ENCODE measurements at regions not wholly inside any gene's neighbourhood (a gene's known extent, or its start where the extent isn't known, plus 50 kb on each side); places are given as distances from the start of the nearest gene placed in this dataset.

- peaks cover 0 to 3% of the 10 kb centered on the region in 2 donors for H3K4me1 ChIP-seq (ENCODE audit: control insufficient read depth in 2 of 2, insufficient read depth in 2 of 2, low read length in 1 of 2)
- no peak overlapping the region for H3K4me3 ChIP-seq (ENCODE audit: low read depth in 1 of 2, low read length in 2 of 2)
- no peaks in the 10 kb centered on the region for H3K9me3 ChIP-seq (ENCODE audit: control insufficient read depth in 2 of 2, insufficient read depth in 1 of 2, low read depth in 1 of 2, low read length in 1 of 2)
- H3K27me3 ChIP-seq (ENCODE audit: control insufficient read depth in 1 of 2, insufficient read depth in 2 of 2, low read length in 2 of 2), result no peaks in the 10 kb centered on the region
- no peaks in the 10 kb centered on the region for H3K36me3 ChIP-seq (ENCODE audit: control insufficient read depth in 2 of 2, insufficient read depth in 2 of 2, low read length in 1 of 2)
- H3K27ac ChIP-seq (ENCODE audit: low read depth in 2 of 2, low read length in 1 of 2), result no peak overlapping the region
- WGBS, 2 donors, result 30 to 53% methylated on average over 8 of the region's 8 CpGs
Measured at GRCh38 chr2:160703648-160704585, 210.3 kb upstream of the RBMS1 start.

- Histone ChIP-seq H3K4me1 (ENCODE audit: control insufficient read depth in 2 of 2, insufficient read depth in 2 of 2, low read length in 1 of 2) (no peaks in the 10 kb centered on the region), H3K27ac (ENCODE audit: low read depth in 2 of 2, low read length in 1 of 2) (no peak overlapping the region), H3K9me3 (ENCODE audit: control insufficient read depth in 2 of 2, insufficient read depth in 1 of 2, low read depth in 1 of 2, low read length in 1 of 2) (no peaks in the 10 kb centered on the region), H3K27me3 (ENCODE audit: control insufficient read depth in 1 of 2, insufficient read depth in 2 of 2, low read length in 2 of 2) (no peaks in the 10 kb centered on the region), H3K36me3 (ENCODE audit: control insufficient read depth in 2 of 2, insufficient read depth in 2 of 2, low read length in 1 of 2) (no peaks in the 10 kb centered on the region), H3K4me3 (ENCODE audit: low read depth in 1 of 2, low read length in 2 of 2) (no peak overlapping the region)
- 95 to 98% methylated on average over 2 of the region's 2 CpGs for WGBS, 2 donors
Measured at GRCh38 chr2:160715428-160715827, 221.8 kb upstream of the RBMS1 start.

- no peaks in the 10 kb centered on the region for H3K36me3 ChIP-seq (ENCODE audit: control insufficient read depth in 2 of 2, insufficient read depth in 2 of 2, low read length in 1 of 2)
- 64 to 71% methylated on average over 3 of the region's 3 CpGs for WGBS, 2 donors
Measured at GRCh38 chr2:160719116-160719515, 225.5 kb upstream of the RBMS1 start.

GRCh38 chr2:160720098-160720497 is 226.5 kb upstream of the RBMS1 start:
- Histone ChIP-seq H3K36me3 (ENCODE audit: control insufficient read depth in 2 of 2, insufficient read depth in 2 of 2, low read length in 1 of 2) (no peaks in the 10 kb centered on the region), H3K4me3 (ENCODE audit: low read depth in 1 of 2, low read length in 2 of 2) (no peak overlapping the region), H3K27me3 (ENCODE audit: control insufficient read depth in 1 of 2, insufficient read depth in 2 of 2, low read length in 2 of 2) (no peaks in the 10 kb centered on the region), H3K27ac (ENCODE audit: low read depth in 2 of 2, low read length in 1 of 2) (no peak overlapping the region), H3K4me1 (ENCODE audit: control insufficient read depth in 2 of 2, insufficient read depth in 2 of 2, low read length in 1 of 2) (no peaks in the 10 kb centered on the region), H3K9me3 (ENCODE audit: control insufficient read depth in 2 of 2, insufficient read depth in 1 of 2, low read depth in 1 of 2, low read length in 1 of 2) (no peaks in the 10 kb centered on the region)
- WGBS, 2 donors, result 59 to 79% methylated on average over 1 of the region's 1 CpG

More at GRCh38 chr2:160719116-160719515, 225.5 kb upstream of the RBMS1 start:
- H3K9me3 ChIP-seq (ENCODE audit: control insufficient read depth in 2 of 2, insufficient read depth in 1 of 2, low read depth in 1 of 2, low read length in 1 of 2), result no peaks in the 10 kb centered on the region
- no peaks in the 10 kb centered on the region for H3K27me3 ChIP-seq (ENCODE audit: control insufficient read depth in 1 of 2, insufficient read depth in 2 of 2, low read length in 2 of 2)
- H3K4me3 ChIP-seq (ENCODE audit: low read depth in 1 of 2, low read length in 2 of 2), result no peak overlapping the region
- no peak overlapping the region for H3K27ac ChIP-seq (ENCODE audit: low read depth in 2 of 2, low read length in 1 of 2)
- H3K4me1 ChIP-seq (ENCODE audit: control insufficient read depth in 2 of 2, insufficient read depth in 2 of 2, low read length in 1 of 2), result no peaks in the 10 kb centered on the region

GRCh38 chr2:160721089-160722040 is 227.8 kb upstream of the RBMS1 start:
- H3K4me1 ChIP-seq (ENCODE audit: control insufficient read depth in 2 of 2, insufficient read depth in 2 of 2, low read length in 1 of 2), result no peaks in the 10 kb centered on the region
- no peaks in the 10 kb centered on the region for H3K27me3 ChIP-seq (ENCODE audit: control insufficient read depth in 1 of 2, insufficient read depth in 2 of 2, low read length in 2 of 2)
- H3K9me3 ChIP-seq (ENCODE audit: control insufficient read depth in 2 of 2, insufficient read depth in 1 of 2, low read depth in 1 of 2, low read length in 1 of 2), result no peaks in the 10 kb centered on the region
- 84 to 92% methylated on average over 1 of the region's 1 CpG for WGBS, 2 donors
- H3K27ac ChIP-seq (ENCODE audit: low read depth in 2 of 2, low read length in 1 of 2), result no peak overlapping the region
- H3K4me3 ChIP-seq (ENCODE audit: low read depth in 1 of 2, low read length in 2 of 2), result no peak overlapping the region
- H3K36me3 ChIP-seq (ENCODE audit: control insufficient read depth in 2 of 2, insufficient read depth in 2 of 2, low read length in 1 of 2), result no peaks in the 10 kb centered on the region

- 5 to 83% methylated on average over 1 of the region's 1 CpG for WGBS, 2 donors
- no peaks in the 10 kb centered on the region for H3K9me3 ChIP-seq (ENCODE audit: control insufficient read depth in 2 of 2, insufficient read depth in 1 of 2, low read depth in 1 of 2, low read length in 1 of 2)
- no peak overlapping the region for H3K4me3 ChIP-seq (ENCODE audit: low read depth in 1 of 2, low read length in 2 of 2)
- no peaks in the 10 kb centered on the region for H3K4me1 ChIP-seq (ENCODE audit: control insufficient read depth in 2 of 2, insufficient read depth in 2 of 2, low read length in 1 of 2)
- no peak overlapping the region for H3K27ac ChIP-seq (ENCODE audit: low read depth in 2 of 2, low read length in 1 of 2)
- no peaks in the 10 kb centered on the region for H3K36me3 ChIP-seq (ENCODE audit: control insufficient read depth in 2 of 2, insufficient read depth in 2 of 2, low read length in 1 of 2)
- H3K27me3 ChIP-seq (ENCODE audit: control insufficient read depth in 1 of 2, insufficient read depth in 2 of 2, low read length in 2 of 2), result no peaks in the 10 kb centered on the region
Measured at GRCh38 chr2:160726046-160726445, 232.4 kb upstream of the RBMS1 start.

GRCh38 chr2:160730296-160730995 is 236.8 kb upstream of the RBMS1 start:
- WGBS, 2 donors, result 94% methylated on average over 1 of the region's 1 CpG
- Histone ChIP-seq H3K27me3 (ENCODE audit: control insufficient read depth in 1 of 2, insufficient read depth in 2 of 2, low read length in 2 of 2) (no peaks in the 10 kb centered on the region), H3K4me1 (ENCODE audit: control insufficient read depth in 2 of 2, insufficient read depth in 2 of 2, low read length in 1 of 2) (no peaks in the 10 kb centered on the region), H3K4me3 (ENCODE audit: low read depth in 1 of 2, low read length in 2 of 2) (no peak overlapping the region), H3K9me3 (ENCODE audit: control insufficient read depth in 2 of 2, insufficient read depth in 1 of 2, low read depth in 1 of 2, low read length in 1 of 2) (no peaks in the 10 kb centered on the region), H3K27ac (ENCODE audit: low read depth in 2 of 2, low read length in 1 of 2) (no peak overlapping the region), H3K36me3 (ENCODE audit: control insufficient read depth in 2 of 2, insufficient read depth in 2 of 2, low read length in 1 of 2) (no peaks in the 10 kb centered on the region)

GRCh38 chr2:160731415-160731814 is 237.8 kb upstream of the RBMS1 start:
- no peaks in the 10 kb centered on the region for H3K9me3 ChIP-seq (ENCODE audit: control insufficient read depth in 2 of 2, insufficient read depth in 1 of 2, low read depth in 1 of 2, low read length in 1 of 2)
- H3K4me1 ChIP-seq (ENCODE audit: control insufficient read depth in 2 of 2, insufficient read depth in 2 of 2, low read length in 1 of 2), result no peaks in the 10 kb centered on the region
- no peaks in the 10 kb centered on the region for H3K36me3 ChIP-seq (ENCODE audit: control insufficient read depth in 2 of 2, insufficient read depth in 2 of 2, low read length in 1 of 2)
- H3K27me3 ChIP-seq (ENCODE audit: control insufficient read depth in 1 of 2, insufficient read depth in 2 of 2, low read length in 2 of 2), result no peaks in the 10 kb centered on the region
- no peak overlapping the region for H3K27ac ChIP-seq (ENCODE audit: low read depth in 2 of 2, low read length in 1 of 2)
- H3K4me3 ChIP-seq (ENCODE audit: low read depth in 1 of 2, low read length in 2 of 2), result no peak overlapping the region

GRCh38 chr2:160731856-160732255 is 238.2 kb upstream of the RBMS1 start:
- Histone ChIP-seq H3K4me3 (ENCODE audit: low read depth in 1 of 2, low read length in 2 of 2) (no peak overlapping the region), H3K27me3 (ENCODE audit: control insufficient read depth in 1 of 2, insufficient read depth in 2 of 2, low read length in 2 of 2) (no peaks in the 10 kb centered on the region)

More at GRCh38 chr2:160731856-160732255, 238.2 kb upstream of the RBMS1 start:
- no peaks in the 10 kb centered on the region for H3K36me3 ChIP-seq (ENCODE audit: control insufficient read depth in 2 of 2, insufficient read depth in 2 of 2, low read length in 1 of 2)
- no peaks in the 10 kb centered on the region for H3K4me1 ChIP-seq (ENCODE audit: control insufficient read depth in 2 of 2, insufficient read depth in 2 of 2, low read length in 1 of 2)
- H3K9me3 ChIP-seq (ENCODE audit: control insufficient read depth in 2 of 2, insufficient read depth in 1 of 2, low read depth in 1 of 2, low read length in 1 of 2), result no peaks in the 10 kb centered on the region
- no peak overlapping the region for H3K27ac ChIP-seq (ENCODE audit: low read depth in 2 of 2, low read length in 1 of 2)

Measured in esophagus (tissue), 2 donors.